Glomerular visceral epithelial cell (primary cell): ENCODE measurements at regions not wholly inside any gene's neighbourhood (a gene's known extent, or its start where the extent isn't known, plus 50 kb on each side); places are given as distances from the start of the nearest gene placed in this dataset.

Experiments
- DNase-seq: peaks from one replicate; pipeline ENCODE4 v3.0.0-alpha.2; 2016; ENCODE audit errors: extremely low spot score

GRCh38 chr20:60271597-60271996, 313.4 kb downstream of the CDH26 start:
- DNase-seq: no peak

- DNase-seq: no peak
Observed at GRCh38 chr20:60272790-60273189, 314.6 kb downstream of the CDH26 start.

- no peak for DNase-seq
Observed at GRCh38 chr20:60274717-60275116, 316.5 kb downstream of the CDH26 start.

GRCh38 chr20:60281295-60281694, 323.1 kb downstream of the CDH26 start:
- no peak for DNase-seq

GRCh38 chr20:60283281-60283680, 325.1 kb downstream of the CDH26 start:
- no peak for DNase-seq

- DNase-seq: no peak
Observed at GRCh38 chr20:60286764-60287163, 328.5 kb downstream of the CDH26 start.

GRCh38 chr20:60288945-60289344, 330.7 kb downstream of the CDH26 start:
- DNase-seq: no peak

GRCh38 chr20:60292001-60292520, 333.8 kb downstream of the CDH26 start:
- no peak for DNase-seq

- no peak for DNase-seq
Observed at GRCh38 chr20:60294632-60295031, 336.4 kb downstream of the CDH26 start.

GRCh38 chr20:60295214-60295613, 337.0 kb downstream of the CDH26 start:
- DNase-seq: no peak

GRCh38 chr20:60297649-60298048, 339.4 kb downstream of the CDH26 start:
- DNase-seq: no peak

GRCh38 chr20:60298647-60299046, 340.4 kb downstream of the CDH26 start:
- DNase-seq: no peak

GRCh38 chr20:60299951-60300350, 341.7 kb downstream of the CDH26 start:
- no peak for DNase-seq

- DNase-seq: no peak
Observed at GRCh38 chr20:60300374-60300773, 342.2 kb downstream of the CDH26 start.

GRCh38 chr20:60302875-60303274, 344.7 kb downstream of the CDH26 start:
- no peak for DNase-seq

- no peak for DNase-seq
Observed at GRCh38 chr20:60304026-60304590, 345.9 kb downstream of the CDH26 start.

GRCh38 chr20:60304931-60305330, 346.7 kb downstream of the CDH26 start:
- no peak for DNase-seq

GRCh38 chr20:60306105-60306504, 347.9 kb downstream of the CDH26 start:
- no peak for DNase-seq

- DNase-seq: no peak
Observed at GRCh38 chr20:60306551-60306950, 348.3 kb downstream of the CDH26 start.

- DNase-seq: no peak
Observed at GRCh38 chr20:60310560-60311349, 352.5 kb downstream of the CDH26 start.

- DNase-seq: no peak
Observed at GRCh38 chr20:60313191-60313590, 355.0 kb downstream of the CDH26 start.

- DNase-seq: no peak
Observed at GRCh38 chr20:60313614-60314013, 355.4 kb downstream of the CDH26 start.

GRCh38 chr20:60314727-60315126, 356.5 kb downstream of the CDH26 start:
- DNase-seq: no peak
